K562 (cell line): ENCODE measurements at regions not wholly inside any gene's neighbourhood (a gene's known extent, or its start where the extent isn't known, plus 50 kb on each side); places are given as distances from the start of the nearest gene placed in this dataset.

Source experiments
- ATAC-seq: fragments of 200-7000 bp; cut with Tn5 transposase; 3 replicates; pipeline ENCODE4 v1.9.1; 2020; ENCODE audit warnings: moderate library complexity
- BruUV-seq: library from RNA; stranded (reverse); fragments of 400-500 nt; replicated peaks from 2 replicates; lab custom pipeline; 2021; lab: Mats Ljungman, UMichigan
- CTCF ChIA-PET: fragments of 300-600 bp; formaldehyde crosslinking; extraction: SDS; loops from one replicate; lab custom pipeline; 2021; ENCODE audit warnings: low intra/inter-chr PET ratio; lab: Yijun Ruan, JAX
- POLR2A ChIA-PET: fragments of 300-600, 350-650 bp; sonication (Branson Sonifier 250); formaldehyde crosslinking; extraction: SDS; loops from one replicate; lab custom pipeline; 2021; ENCODE audit warnings: antibody characterized with exemption, inconsistent platforms; lab: Yijun Ruan, JAX
- DNase-seq, 4 experiments: peaks; one replicate each; pipeline versions ENCODE4 v3.0.0 to v3.0.0-alpha.2; 2011 to 2018; ENCODE audit warnings: low spot score in 3 of 4, mixed read lengths in 3 of 4; ENCODE audit errors: extremely low read depth in 1 of 4
- FAIRE-seq: peaks from 2 replicates; lab custom pipeline; 2011; peaks lifted over from hg19 to GRCh38; lab: Jason Lieb, UNC
- H2AFZ ChIP-seq: 2 replicates; pipeline ENCODE4 v1.6.0; 2011; ENCODE audit warnings: low read depth, low read length, control low read depth, inconsistent platforms
- H3K27ac ChIP-seq: fragments of 200-600 bp; 3 replicates; pipeline ENCODE4 v1.8.0; 2011; ENCODE audit warnings: low read depth, mild to moderate bottlenecking, control low read depth, inconsistent platforms, low read length, moderate library complexity, mixed read lengths; ENCODE audit errors: extremely low read depth
- H3K27me3 ChIP-seq, 2 experiments: fragments of 300-600 bp in 1 of 2; 2 replicates in 1 of 2; 3 replicates in 1 of 2; pipeline versions ENCODE4 v1.6.0 to v1.8.0; 2011; ENCODE audit warnings: inconsistent platforms in 2 of 2, low read length in 2 of 2, mild to moderate bottlenecking in 1 of 2, mixed read lengths in 1 of 2, moderate library complexity in 1 of 2; ENCODE audit not compliant: control insufficient read depth in 2 of 2, insufficient read depth in 2 of 2
- H3K36me3 ChIP-seq: fragments of 300-600 bp; 3 replicates; pipeline ENCODE4 v1.8.0; 2011; ENCODE audit warnings: mild to moderate bottlenecking, low read length, inconsistent platforms; ENCODE audit not compliant: control insufficient read depth, insufficient read depth
- H3K4me1 ChIP-seq, 2 experiments: fragments of 200-600 bp in 1 of 2; replicated peaks in 1 of 2; 2 replicates in 1 of 2; 3 replicates in 1 of 2; pipeline versions ENCODE4 v1.5.1 to v1.8.0; 2011; ENCODE audit warnings: inconsistent platforms in 2 of 2, low read length in 2 of 2, mild to moderate bottlenecking in 1 of 2, mixed read lengths in 1 of 2, moderate library complexity in 1 of 2; ENCODE audit not compliant: control insufficient read depth in 2 of 2, insufficient read depth in 2 of 2
- H3K4me2 ChIP-seq: 2 replicates; pipeline ENCODE4 v1.6.1; 2011; ENCODE audit warnings: low read length, control low read depth, inconsistent platforms, mixed read lengths; ENCODE audit not compliant: insufficient read depth
- H3K4me3 ChIP-seq: fragments of 200-600 bp; sonication (generic), shearing (Covaris generic); 2 replicates; pipeline ENCODE4 v1.5.1; 2016; ENCODE audit warnings: control low read depth, inconsistent platforms
- H3K79me2 ChIP-seq: fragments of 200-600 bp; 3 replicates; pipeline ENCODE4 v1.8.0; 2011; ENCODE audit warnings: low read length, inconsistent platforms; ENCODE audit not compliant: control insufficient read depth, insufficient read depth
- H3K9ac ChIP-seq, 2 experiments: 2 replicates each; pipeline versions ENCODE4 v1.6.0 to v1.6.1; 2011; ENCODE audit warnings: low read depth in 2 of 2, low read length in 2 of 2, control low read depth in 1 of 2, inconsistent platforms in 1 of 2, mild to moderate bottlenecking in 1 of 2, mixed read lengths in 1 of 2; ENCODE audit not compliant: insufficient read depth in 1 of 2
- H3K9me1 ChIP-seq: one replicate; pipeline ENCODE4 v1.6.0; 2011; ENCODE audit warnings: inconsistent platforms, mild to moderate bottlenecking, low read length, moderate library complexity; ENCODE audit not compliant: control insufficient read depth, insufficient read depth
- H3K9me3 ChIP-seq: replicated peaks from 2 replicates; pipeline ENCODE4 v1.5.1; 2011; ENCODE audit warnings: low read depth, low read length, inconsistent platforms; ENCODE audit not compliant: control insufficient read depth, insufficient read depth
- H4K20me1 ChIP-seq: replicated peaks from 2 replicates; pipeline ENCODE4 v1.6.1; 2011; ENCODE audit warnings: low read length, inconsistent platforms, mixed read lengths; ENCODE audit not compliant: control insufficient read depth, insufficient read depth
- CHD1 ChIP-seq: fragments of 200-600 bp; sonication (generic); IDR thresholded peaks from one replicate; pipeline ENCODE4 v1.6.1; 2012; ENCODE audit warnings: mild to moderate bottlenecking, moderate library complexity, low read length, inconsistent platforms
- HMGXB4 ChIP-seq: sonication (generic); formaldehyde crosslinking; IDR thresholded peaks from 2 replicates; pipeline ENCODE4 v1.8.1; 2023; ENCODE audit warnings: mild to moderate bottlenecking, missing genetic modification reagents
- ILF3 ChIP-seq: fragments of 450-650 bp; IDR thresholded peaks from 2 replicates; pipeline ENCODE4 v1.6.1; 2018; ENCODE audit warnings: antibody characterized with exemption, mild to moderate bottlenecking, moderate library complexity, borderline replicate concordance
- KAT7 ChIP-seq: sonication (generic); formaldehyde crosslinking; IDR thresholded peaks from 2 replicates; pipeline ENCODE4 v1.8.0; 2022; ENCODE audit warnings: missing genetic modification reagents, mild to moderate bottlenecking, borderline replicate concordance
- PPARD ChIP-seq: fragments of 250-450 bp; sonication (Bioruptor Pico); IDR thresholded peaks from 2 replicates; pipeline ENCODE4 v1.8.0; 2022; ENCODE audit warnings: inconsistent platforms, mild to moderate bottlenecking, moderate library complexity
- REST ChIP-seq, 2 experiments: fragments of 450-650 bp; formaldehyde crosslinking in 1 of 2; IDR thresholded peaks; 2 replicates each; pipeline versions ENCODE4 v1.4.0 to v1.6.1; 2014 to 2020; ENCODE audit warnings: mild to moderate bottlenecking in 2 of 2, borderline replicate concordance in 1 of 2, low read depth in 1 of 2
- TFE3 ChIP-seq: fragments of 450-650 bp; formaldehyde crosslinking; IDR thresholded peaks from 2 replicates; pipeline ENCODE4 v1.4.0; 2020; ENCODE audit warnings: mild to moderate bottlenecking, mixed read lengths
- ZNF184 ChIP-seq: sonication (generic); formaldehyde crosslinking; IDR thresholded peaks from 2 replicates; pipeline ENCODE4 v1.5.0; 2020; ENCODE audit warnings: missing genetic modification reagents
- ZNF3 ChIP-seq: fragments of 250-450 bp; sonication (Bioruptor Pico); IDR thresholded peaks from 2 replicates; pipeline ENCODE4 v1.5.0; 2021; ENCODE audit warnings: mild to moderate bottlenecking, moderate library complexity
- ZNF354B ChIP-seq: fragments of 250-450 bp; sonication (Bioruptor Pico); IDR thresholded peaks from 2 replicates; pipeline ENCODE4 v1.4.0; 2020
- ZNF696 ChIP-seq: fragments of 250-450 bp; sonication (Bioruptor Pico); conservative IDR thresholded peaks from 2 replicates; pipeline ENCODE4 v1.4.0; 2020; ENCODE audit warnings: mild to moderate bottlenecking, moderate library complexity
- ZNF79 ChIP-seq: fragments of 250-450 bp; sonication (Bioruptor Pico); IDR thresholded peaks from 2 replicates; pipeline ENCODE4 v1.4.0; 2020; ENCODE audit warnings: low read depth, mild to moderate bottlenecking, moderate library complexity
- WGBS: fragments of 100-300 bp; shearing (Covaris generic); methylation state at CpG from one replicate; pipeline ENCODE4 v1.1.6; 2016; ENCODE audit warnings: low coverage, mixed read lengths; ENCODE audit not compliant: insufficient coverage; ENCODE audit errors: missing lambda C conversion rate; 5-methylcytosine and 5-hydroxymethylcytosine counted together
- in situ Hi-C: fragments of 300-500 bp; cut with MboI; formaldehyde crosslinking; loops from 4 replicates; pipeline ENCODE4 v1.15.0; 2018; ENCODE audit warnings: inconsistent platforms, mixed read lengths
- intact Hi-C: fragments of 100-400 bp; cut with micrococcal nuclease; formaldehyde crosslinking; loops from 2 replicates; pipeline ENCODE4 v1.14.2; 2022

GRCh38 chr9:89715881-89716280 is 111.1 kb downstream of the GADD45G start:
- WGBS, result 0% methylated on average over 1 of the region's 3 CpGs
- no peaks in the 10 kb centered on the region; a peak in 1 of 5 replicates for H3K27me3 ChIP-seq
- H4K20me1 ChIP-seq, result no peaks in the 10 kb centered on the region
- CTCF ChIA-PET, result interaction anchor here (0.7 kb wide), 2 partner anchors 15 to 315 kb away, joined by 4 to 6 read pairs; no protein-coding TSS in a partner anchor
- H3K4me2 ChIP-seq, result no peak overlapping the region
- no peaks in the 10 kb centered on the region for H3K9me1 ChIP-seq
- H3K27ac ChIP-seq, result no peak overlapping the region
- ATAC-seq (no peak), FAIRE-seq (no peak), DNase-seq (no peak)
- intact Hi-C loops, result no loop called here
- H2AFZ ChIP-seq, result no peak overlapping the region
- no TSS peak for BruUV-seq
- no peak overlapping the region for H3K9ac ChIP-seq
- POLR2A ChIA-PET, result no interaction called here
- no peak overlapping the region for H3K4me3 ChIP-seq
- no peaks in the 10 kb centered on the region for H3K36me3 ChIP-seq
- in situ Hi-C loops, result no loop called here
- H3K9me3 ChIP-seq, result no peaks in the 10 kb centered on the region
- H3K79me2 ChIP-seq, result no peaks in the 10 kb centered on the region
- H3K4me1 ChIP-seq, result no peaks in the 10 kb centered on the region
- no peak for TF ChIP-seq ILF3
- TF ChIP-seq CHD1, result no peak
- TF ChIP-seq PPARD (CRISPR knock-in tag), result no peak
- TF ChIP-seq ZNF354B (CRISPR knock-in tag), result no peak
- TF ChIP-seq ZNF184, result no peak
- TF ChIP-seq HMGXB4 (CRISPR knock-in tag), result no peak
- TF ChIP-seq KAT7 (CRISPR knock-in tag), result no peak
- TF ChIP-seq ZNF79 (CRISPR knock-in tag), result no peak
- TF ChIP-seq ZNF696, result no peak
- no peak for TF ChIP-seq REST (IDR thresholded peaks at IDR 0.05; ENCODE audit: borderline replicate concordance)
- no peak for TF ChIP-seq REST (CRISPR knock-in tag; IDR thresholded peaks at IDR 0.05; ENCODE audit: low read depth)
- TF ChIP-seq ZNF3 (CRISPR knock-in tag), result no peak
- no peak for TF ChIP-seq TFE3 (CRISPR knock-in tag)
